HG03575 (cell line): ENCODE measurements at regions not wholly inside any gene's neighbourhood (a gene's known extent, or its start where the extent isn't known, plus 50 kb on each side); places are given as distances from the start of the nearest gene placed in this dataset.

Experiments
- ATAC-seq: cut with Tn5 transposase; IDR thresholded peaks from one replicate; pipeline ENCODE4 v1.9.1; 2021; ENCODE audit not compliant: unreplicated experiment, insufficient number of reproducible peaks, low FRiP score; ENCODE audit errors: extremely low read depth

- ATAC-seq = no peak
Observed at GRCh38 chr13:74226791-74227475, 92.7 kb upstream of the KLF12 start.

GRCh38 chr13:74221752-74222151 lies 87.5 kb upstream of the KLF12 start:
- ATAC-seq = no peak

GRCh38 chr13:74219566-74219965 lies 85.4 kb upstream of the KLF12 start:
- ATAC-seq = no peak

- no peak for ATAC-seq
Observed at GRCh38 chr13:74218291-74218690, 84.1 kb upstream of the KLF12 start.

- ATAC-seq = no peak
Observed at GRCh38 chr13:74217811-74218210, 83.6 kb upstream of the KLF12 start.

GRCh38 chr13:74215420-74215819 lies 81.2 kb upstream of the KLF12 start:
- ATAC-seq = no peak

GRCh38 chr13:74214321-74214720 lies 80.1 kb upstream of the KLF12 start:
- ATAC-seq = no peak

- ATAC-seq = no peak
Observed at GRCh38 chr13:74210693-74211393, 76.6 kb upstream of the KLF12 start.

- ATAC-seq = no peak
Observed at GRCh38 chr13:74206855-74207254, 72.7 kb upstream of the KLF12 start.

- ATAC-seq = no peak
Observed at GRCh38 chr13:74206061-74206561, 71.9 kb upstream of the KLF12 start.

- no peak for ATAC-seq
Observed at GRCh38 chr13:74205313-74205690, 71.1 kb upstream of the KLF12 start.

GRCh38 chr13:74204602-74205312 lies 70.6 kb upstream of the KLF12 start:
- ATAC-seq = no peak

- no peak for ATAC-seq
Observed at GRCh38 chr13:74203576-74203975, 69.4 kb upstream of the KLF12 start.

GRCh38 chr13:74202129-74202813 lies 68.1 kb upstream of the KLF12 start:
- ATAC-seq = no peak

GRCh38 chr13:74201530-74201929 lies 67.3 kb upstream of the KLF12 start:
- no peak for ATAC-seq

GRCh38 chr13:74200081-74200480 lies 65.9 kb upstream of the KLF12 start:
- ATAC-seq = no peak

- ATAC-seq = no peak
Observed at GRCh38 chr13:74197677-74198429, 63.6 kb upstream of the KLF12 start.

GRCh38 chr13:74194846-74195245 lies 60.6 kb upstream of the KLF12 start:
- ATAC-seq = no peak

- no peak for ATAC-seq
Observed at GRCh38 chr13:74193391-74193790, 59.2 kb upstream of the KLF12 start.
